GM19328 (cell line): ENCODE measurements at regions not wholly inside any gene's neighbourhood (a gene's known extent, or its start where the extent isn't known, plus 50 kb on each side); places are given as distances from the start of the nearest gene placed in this dataset.
"Not testable (repeated sequence)": the region's sequence is repeated elsewhere in the genome, so short reads cannot be mapped to it uniquely, and the experiment has no call there.

Source experiments
- ATAC-seq: cut with Tn5 transposase; IDR thresholded peaks from one replicate; pipeline ENCODE4 v1.9.1; 2021; ENCODE audit warnings: mild to moderate bottlenecking, moderate library complexity; ENCODE audit not compliant: unreplicated experiment

DNA sequence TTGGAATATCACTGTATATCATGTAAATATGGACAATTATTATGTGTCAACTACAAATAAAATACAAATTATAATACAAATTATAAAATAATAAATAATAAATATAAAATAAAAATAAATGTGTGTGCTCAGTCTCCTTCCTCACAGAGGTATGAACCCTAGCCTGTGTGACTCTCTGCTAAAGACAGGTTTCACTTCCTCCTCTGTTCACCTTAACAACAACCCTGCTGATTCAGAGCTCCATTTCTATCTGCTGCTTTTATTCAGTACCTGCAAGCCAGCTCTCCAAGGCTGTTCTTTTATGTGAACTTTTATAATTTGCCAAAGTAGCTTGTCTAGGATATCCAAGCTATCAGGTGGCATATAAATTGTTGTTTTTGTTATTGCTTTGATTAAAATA, 610.7 kb upstream of the GRM7 start:
- ATAC-seq: peak; percentile 90

DNA sequence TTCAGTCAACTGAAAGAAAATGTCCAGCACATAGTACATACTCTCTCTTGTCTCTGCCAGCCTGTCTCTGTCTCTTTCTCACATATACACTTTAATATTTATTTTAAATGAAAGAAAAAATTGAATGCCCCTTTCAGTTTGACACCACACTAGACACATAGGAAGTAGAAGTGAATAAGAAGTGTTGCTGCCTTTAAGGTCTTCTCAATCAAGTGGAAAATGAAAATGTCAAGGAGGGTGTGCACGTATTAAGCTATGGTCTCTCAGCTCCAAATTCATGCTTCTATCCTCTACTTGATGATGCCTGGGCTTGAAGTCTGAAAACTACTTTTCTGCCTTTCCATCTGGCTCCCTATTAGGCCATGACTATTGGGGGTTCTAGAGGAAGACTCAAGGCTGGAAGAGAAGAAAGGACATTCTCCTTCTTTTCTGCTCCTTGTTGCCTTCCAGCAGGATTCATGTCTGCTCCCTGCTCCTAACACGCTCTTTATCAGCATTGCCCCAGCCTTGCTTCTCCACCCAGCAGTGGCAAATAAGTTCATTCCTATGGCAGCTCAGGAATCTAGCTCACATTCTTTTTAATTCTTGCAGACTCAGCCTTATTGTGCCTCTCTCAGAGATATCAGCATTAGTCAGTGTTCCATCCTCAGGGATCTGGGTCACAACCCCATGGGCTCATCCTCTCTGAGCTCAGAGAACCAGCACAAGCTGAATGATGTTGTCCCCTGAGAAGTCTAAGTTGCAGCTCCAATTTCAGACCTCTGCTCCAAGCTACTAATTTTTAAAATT, 609.1 kb upstream of the GRM7 start:
- no peak for ATAC-seq

DNA sequence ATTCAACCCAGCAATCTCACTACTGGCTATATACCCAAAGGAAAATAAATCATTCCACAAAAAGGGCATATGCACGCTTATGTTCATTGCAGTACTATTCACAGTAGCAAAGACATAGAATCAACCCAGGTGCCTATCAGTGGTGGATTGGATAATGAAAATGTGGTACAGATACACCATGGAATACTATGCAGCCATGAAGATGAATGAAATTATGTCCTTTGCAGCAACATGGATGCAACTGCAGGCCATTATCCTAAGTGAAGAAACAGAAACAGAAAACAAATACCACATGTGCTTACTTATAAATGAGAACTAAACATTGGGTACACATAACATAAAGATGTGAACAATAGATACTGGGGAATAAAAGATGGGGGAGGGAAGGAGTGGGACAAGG, 606.4 kb upstream of the GRM7 start:
- ATAC-seq: no peak

DNA sequence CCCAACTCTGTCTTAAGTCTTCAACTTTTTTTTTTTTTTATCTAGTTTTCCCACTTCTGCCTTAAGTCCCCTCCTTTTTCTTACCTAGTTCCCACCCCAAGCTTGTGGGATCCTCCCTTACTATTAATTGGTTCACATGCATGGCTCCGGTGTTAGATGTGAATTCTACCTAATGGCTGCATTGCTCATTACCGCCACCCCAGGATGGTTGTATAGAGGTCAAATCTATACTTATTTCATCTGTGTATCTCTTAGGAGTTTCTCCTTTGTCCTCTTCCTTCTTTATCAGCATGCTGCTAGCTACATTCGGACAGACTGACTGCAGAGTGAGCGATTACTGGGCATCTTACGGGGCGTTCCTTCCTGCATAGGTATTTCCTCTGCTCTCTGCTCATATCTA, 605.7 kb upstream of the GRM7 start:
- no peak for ATAC-seq

DNA sequence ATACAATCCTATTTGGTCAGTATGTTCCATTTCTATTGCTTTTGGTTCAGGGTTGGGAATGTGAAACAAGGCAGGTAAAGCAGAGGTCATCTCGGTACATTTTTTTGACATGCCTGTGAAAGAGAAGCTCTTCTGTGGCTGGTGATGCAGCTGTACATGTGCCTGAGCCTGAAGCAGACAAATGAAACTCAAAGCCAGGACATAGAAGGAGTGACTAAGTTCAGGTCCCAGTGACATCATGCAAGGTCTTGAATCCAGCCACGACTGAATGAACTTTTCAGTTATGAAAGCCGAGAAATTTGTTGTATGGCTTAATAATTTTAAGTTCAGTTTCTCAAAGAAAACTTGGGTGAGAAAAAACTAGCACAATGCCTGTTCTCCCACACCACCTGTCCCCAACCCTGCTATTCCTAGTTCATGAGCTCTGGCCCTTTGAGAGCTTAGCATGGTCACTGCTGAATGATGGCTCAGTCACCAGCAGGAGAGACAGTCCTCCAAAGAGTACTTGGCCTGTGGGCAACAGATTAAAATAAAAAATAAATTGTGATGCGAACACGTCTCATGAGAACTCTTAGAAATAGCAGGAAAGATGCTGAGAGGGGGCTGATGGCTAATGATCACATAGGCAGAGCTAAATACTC, 600.2 kb upstream of the GRM7 start:
- ATAC-seq: no peak

DNA sequence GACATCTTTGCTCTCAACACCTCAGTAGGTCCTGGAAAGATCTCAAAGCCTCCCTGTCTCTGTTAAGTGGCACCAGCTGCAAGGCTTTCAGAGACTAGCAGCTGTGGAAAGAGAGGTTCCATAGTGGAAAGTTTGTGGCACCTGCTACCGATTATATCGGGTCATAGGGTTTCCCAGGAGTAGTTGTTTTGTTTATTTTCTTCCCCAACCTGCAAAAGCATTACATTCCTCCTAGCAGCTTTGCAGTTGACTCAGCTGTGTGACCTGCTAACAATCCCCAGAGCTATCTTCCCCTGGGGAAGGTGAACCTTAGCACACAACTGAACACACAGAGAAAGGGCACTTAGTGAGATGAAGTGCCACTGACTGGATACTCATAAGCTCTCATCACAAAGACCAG, 598.9 kb upstream of the GRM7 start:
- ATAC-seq: no peak

DNA sequence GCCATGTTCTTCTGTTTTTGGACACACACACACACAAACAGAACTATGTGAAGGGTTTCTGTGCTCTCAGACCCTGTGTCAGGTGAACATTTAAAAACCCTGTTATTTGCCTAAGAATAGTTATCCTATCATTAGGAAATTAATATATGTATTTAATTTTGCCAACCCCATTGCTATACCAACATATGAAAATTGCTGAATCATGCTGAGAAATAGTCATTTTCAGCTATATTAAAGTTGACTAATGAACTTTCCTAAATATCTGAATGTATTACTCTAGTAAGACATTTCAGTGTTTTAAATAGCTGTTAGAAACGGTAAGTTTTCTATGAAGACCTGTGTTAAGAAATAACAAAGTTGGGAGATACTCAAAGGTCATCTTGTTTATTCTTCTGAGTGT, 596.9 kb upstream of the GRM7 start:
- no peak for ATAC-seq

DNA sequence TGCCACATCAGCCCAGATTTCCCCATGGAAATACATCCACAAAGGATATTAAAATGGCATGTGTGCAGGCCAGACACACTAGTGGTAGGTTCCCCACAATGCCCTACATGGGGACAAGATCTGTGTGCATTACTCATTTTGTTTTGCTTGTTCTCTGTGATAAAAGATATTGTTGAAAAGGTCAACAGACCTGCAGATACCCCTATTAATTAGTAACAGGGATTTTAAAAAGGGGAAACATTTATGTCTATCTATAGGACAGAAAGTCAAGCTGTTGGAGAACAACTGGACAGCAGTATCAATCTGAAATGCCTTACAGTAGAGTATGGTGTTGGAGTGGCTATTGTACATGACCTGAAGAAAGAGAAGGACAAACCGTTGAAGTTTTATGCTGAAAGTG, 596.0 kb upstream of the GRM7 start:
- no peak for ATAC-seq

DNA sequence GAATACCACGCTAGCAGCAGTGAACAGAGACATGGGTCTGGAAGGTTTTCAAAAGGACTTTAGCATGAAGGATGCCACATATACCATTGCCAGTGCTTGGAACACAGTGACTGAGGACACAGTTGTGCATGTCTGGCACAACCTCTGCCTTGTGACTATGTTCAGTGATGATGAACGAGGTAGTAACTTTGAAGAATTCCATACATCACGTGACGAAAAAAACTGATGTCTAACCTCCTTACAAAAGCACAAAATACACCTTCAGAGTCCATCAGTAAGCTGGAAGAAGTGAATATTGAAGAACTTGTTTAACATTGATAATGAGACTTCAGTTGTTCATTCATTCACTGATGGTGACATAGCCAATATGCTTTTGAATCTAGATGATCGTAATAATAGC, 594.8 kb upstream of the GRM7 start:
- ATAC-seq: no peak

DNA sequence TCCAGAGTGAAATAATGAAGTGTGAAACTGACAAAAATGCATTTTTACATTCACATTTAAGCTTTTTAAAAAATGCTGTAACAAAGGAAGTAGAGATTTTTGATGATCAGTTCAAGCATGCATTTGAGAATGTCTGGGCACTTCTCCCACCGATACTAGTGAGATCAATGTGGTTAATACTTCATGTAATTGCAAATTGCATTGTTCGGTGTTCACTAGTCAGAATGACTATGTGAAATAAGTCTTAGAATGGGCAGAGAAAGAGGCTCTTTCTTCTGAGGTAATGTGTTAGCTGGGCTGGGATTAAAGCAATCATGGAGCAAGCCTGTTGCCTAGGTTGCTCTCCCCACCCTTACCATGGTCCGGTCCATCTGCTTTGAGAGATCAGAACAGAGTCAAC, 587.0 kb upstream of the GRM7 start:
- no peak for ATAC-seq

DNA sequence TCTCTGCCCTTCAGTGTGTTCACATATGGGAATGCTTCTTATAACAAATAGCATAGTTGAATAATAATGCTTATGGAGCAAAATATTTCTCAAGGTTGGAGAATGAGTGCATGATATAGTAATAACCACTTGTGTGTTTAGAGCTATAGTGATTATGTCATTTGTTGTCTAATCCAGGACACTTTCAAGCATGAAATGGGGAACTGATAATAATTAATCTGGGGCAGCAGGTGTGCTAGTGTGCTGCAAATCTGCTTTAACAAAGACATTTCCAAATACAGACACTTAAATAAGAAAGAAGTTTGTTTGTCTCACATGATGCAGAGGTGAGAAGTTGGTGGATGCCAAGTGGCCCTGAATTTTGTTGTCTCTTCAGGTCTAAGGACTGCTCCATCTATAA, 579.3 kb upstream of the GRM7 start:
- ATAC-seq: no peak

DNA sequence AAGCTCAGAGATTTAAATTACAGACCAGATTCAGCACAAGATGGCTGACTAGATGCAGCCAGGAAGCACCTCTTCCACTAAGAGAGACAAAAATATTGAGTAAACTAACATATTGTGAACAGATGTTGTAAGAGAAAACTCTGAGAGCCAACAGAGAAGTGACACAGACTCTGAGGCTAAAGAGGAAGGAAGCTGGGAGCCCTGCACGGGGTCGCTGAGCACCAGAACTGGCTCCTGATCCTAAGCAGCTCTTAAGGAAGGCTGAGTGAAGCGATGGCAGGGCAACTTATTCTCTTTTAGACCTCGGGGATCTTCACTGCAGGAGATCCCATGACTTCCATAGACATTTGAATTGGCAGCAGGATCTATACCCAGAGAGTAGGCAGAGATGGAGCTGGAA, 578.0 kb upstream of the GRM7 start:
- ATAC-seq: no peak

DNA sequence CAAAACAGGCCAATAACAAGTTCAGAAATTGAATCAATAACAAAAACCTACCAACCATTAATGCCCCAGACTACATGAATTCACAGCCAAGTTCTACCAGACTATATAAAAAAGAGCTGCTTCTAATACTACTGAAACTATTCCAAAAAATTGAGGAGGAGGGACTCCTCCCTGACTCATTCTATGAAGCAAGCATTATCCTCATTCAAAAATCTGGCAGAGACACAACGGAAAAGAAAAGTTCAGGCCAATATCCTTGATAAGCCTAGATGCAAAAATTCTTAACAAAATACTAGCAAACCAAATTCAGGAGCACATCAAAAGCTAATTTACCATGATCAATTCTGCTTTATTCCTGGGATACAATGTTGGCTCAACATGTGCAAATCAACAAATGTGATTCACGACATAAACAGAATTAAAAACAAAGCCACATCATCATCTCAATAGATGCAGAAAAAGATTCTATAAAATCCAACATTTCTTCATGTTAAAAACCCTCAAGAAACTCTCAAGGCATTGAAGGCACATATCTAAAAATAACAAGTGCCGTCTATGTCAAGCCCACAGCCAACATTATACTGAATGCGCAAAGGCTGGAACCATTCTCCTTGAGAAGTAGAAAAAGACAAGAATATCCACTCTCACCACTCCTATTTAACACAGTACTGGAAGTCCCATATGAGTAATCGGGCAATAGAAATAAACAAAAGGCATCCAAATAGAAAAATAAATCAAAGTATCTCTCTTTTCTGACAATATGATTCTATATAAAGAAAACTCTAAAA, 573.6 kb upstream of the GRM7 start:
- no peak for ATAC-seq

DNA sequence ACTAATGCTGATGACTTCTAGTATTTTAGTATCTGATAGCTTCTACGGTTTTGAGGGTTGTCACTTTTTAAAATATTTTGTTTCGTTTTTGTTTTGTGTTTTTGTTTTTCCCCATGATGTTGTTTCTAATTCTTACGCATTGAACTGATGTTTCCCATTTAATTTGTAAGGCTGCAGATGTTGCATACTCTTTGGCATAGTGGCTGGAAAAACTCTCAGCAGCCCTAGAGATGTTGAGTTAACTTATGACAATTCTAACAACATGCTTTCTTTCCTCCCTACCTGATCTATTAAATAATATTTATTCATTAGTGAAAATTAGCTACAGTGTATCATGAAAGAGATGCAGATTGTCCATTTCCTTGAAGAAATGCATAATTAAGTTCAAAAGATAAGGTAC, 559.3 kb upstream of the GRM7 start:
- no peak for ATAC-seq

DNA sequence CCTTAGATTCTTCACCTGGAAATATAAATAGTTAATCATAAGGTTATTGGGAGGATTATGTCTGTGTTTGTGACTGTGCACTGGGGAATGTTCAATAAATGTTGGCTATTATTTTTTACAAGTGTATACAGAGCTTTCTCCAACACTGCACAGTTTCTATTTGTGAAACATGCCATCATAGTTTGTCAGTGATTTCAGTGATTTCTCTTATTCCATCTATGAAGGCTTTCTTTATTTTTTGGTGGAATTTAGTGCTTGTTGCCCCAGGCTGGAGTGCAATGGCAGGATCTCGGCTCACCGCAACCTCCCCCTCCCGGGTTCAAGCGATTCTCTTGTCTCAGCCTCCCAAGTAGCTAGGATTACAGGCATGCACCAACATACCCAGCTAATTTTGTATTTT, 545.0 kb upstream of the GRM7 start:
- ATAC-seq: no peak

DNA sequence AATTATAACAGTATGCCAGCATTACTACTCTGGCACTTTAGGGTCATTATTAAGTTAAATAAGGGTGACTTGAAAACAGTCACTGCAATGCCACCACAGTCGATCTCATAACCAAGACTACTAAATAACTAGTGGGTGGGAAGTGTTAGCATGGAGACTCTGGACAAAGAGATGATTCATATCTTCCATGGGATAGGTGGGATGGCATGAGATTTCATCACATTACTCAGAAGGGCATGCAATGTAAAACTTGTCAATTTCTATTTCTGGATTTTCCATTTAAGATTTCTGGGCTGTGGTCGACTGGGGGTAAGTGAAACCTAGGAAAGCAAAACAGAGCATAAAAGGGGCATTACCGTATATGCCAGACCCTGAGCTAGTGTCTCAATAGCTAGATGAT, 538.9 kb upstream of the GRM7 start:
- ATAC-seq: no peak

DNA sequence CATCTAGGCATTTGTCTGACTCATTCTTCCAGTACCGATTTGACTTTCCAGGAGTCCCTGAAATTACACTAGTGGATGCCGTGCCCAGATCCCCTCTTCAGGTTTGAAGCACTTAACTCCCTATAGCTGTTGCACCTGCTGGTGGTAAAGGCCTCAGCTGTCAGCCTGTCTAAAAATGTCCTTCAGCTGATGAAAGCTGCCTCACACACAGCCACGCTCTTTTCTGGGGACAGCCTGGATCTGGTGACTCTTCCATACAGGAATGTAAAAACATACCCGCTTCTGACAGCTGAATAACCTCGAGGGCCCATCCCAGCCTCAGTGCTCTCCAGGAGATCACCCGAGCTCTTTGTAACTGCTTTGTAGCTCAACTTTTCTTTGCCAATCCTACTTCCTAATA, 534.1 kb upstream of the GRM7 start:
- ATAC-seq: no peak

DNA sequence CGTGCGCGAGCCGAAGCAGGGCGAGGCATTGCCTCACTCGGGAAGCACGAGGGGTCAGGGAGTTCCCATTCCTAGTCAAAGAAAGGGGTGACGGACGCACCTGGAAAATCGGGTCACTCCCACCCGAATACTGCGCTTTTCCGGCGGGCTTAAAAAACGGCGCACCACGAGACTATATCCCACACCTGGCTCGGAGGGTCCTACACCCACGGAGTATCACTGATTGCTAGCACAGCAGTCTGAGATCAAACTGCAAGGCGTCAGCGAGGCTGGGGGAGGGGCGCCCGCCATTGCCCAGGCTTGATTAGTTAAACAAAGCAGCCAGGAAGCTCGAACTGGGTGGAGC, 520.0 kb upstream of the GRM7 start:
- not testable (repeated sequence) for ATAC-seq

DNA sequence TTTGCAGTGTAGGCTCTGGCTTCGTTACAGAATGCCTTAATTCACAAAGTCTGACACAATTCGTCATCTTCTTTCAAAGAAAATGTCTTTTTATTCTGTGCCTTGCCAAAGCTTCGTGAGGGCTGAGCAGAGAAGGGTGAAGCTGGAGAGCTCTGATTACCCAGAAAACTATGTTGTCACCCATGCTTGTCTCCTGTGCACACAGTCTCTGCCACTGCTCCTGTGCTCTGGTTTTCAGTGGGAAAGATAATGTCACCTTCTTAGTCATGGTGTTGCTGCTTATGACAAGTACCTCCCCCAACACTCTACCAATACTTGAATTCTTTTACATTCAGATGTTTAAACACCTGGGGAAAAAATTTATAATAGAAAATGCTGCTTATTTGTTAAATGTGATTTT, 509.2 kb upstream of the GRM7 start:
- ATAC-seq: no peak

DNA sequence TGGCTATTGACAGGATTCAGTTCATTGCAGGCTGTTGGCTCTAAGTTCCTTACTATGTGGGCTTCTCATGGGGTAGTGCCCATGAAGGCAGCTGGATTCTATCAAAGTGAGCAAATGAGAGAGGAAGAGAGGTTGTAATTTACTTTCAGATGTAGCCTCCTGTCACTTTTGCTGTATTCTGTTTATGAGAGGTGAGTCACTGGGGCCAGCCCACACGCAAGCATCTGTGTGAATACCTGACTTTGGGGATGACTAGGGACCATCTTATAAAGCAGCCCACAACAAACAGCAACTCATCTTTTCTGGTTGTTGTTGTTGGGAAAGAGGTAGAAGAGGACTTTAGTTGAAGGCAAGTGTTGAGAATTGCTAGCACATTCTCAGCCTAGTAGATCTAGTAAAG, 506.3 kb upstream of the GRM7 start:
- no peak for ATAC-seq

DNA sequence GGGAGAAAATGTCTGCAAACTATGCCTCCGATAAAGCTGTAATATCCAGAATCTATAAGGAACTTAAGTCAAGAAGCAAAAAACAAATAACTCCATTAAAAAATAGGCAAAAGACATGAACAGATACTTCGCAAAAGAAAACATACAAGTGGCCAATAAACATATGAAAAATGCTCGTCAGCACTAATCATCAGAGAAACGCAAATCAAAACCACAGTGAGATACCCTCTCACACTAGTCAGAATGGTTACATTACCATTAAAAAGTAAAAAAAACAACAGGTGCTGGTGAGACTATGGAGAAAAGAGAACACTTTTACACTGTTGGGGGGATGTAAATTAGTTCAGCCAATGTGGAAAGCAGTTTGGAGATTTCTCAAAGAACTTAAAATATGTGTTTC, 498.5 kb upstream of the GRM7 start:
- no peak for ATAC-seq

DNA sequence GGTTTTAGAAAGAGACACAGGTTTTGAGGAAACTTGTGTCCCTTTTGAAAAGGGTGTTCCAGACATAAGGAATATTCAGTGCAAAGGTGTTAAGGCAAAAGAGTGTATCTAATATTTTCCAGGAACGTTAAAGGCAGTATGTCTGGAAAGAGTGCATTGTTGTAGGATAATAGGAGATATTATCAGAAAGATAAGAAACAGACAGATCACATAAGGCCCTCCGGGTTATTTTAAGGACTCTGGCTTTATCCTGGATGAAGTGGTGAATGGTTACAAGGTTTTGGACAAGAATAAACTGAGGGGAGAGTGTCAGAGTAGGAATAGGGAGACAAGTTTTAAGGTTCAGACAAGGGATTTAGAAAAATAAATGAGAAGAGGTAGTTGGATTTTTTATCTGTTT, 493.7 kb upstream of the GRM7 start:
- ATAC-seq: no peak
